ENCODE measurements at regions not wholly inside any gene's neighbourhood (a gene's known extent, or its start where the extent isn't known, plus 50 kb on each side); places are given as distances from the start of the nearest gene placed in this dataset.

DNA sequence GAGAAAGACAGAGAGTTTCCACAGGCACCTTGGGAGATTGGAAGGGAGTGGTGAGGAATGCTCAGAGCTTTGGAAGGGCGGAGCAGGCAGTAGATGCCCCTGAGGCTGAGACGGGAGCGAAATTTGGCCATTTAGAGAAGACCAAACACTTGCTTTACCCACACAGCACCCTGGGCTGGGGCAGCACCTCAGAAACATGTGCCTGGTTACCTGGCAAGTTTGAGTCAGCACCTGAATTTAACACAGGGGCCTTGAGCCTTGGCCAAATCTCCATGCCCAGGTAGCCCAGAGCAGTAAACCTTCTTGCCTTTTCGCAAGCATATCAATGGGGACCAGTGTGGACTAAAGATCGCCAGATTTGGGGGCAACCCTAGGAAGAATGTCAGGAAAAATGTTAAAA, 111.9 kb upstream of the NFE2L3 start:
- no peak for DNase-seq (ENCODE audit: low read depth, low spot score)
- Histone ChIP-seq H3K4me1 (ENCODE audit: control insufficient read depth in 1 of 2, insufficient read depth in 2 of 2, low read length in 2 of 2) (no peaks in the 10 kb centered on the region), H3K4me3 (replicated peaks in 1 of 2; ENCODE audit: low read depth in 1 of 2, low read length in 2 of 2) (no peak overlapping the region), H3K9me2 (ENCODE audit: insufficient read depth) (no peaks in the 10 kb centered on the region), H3K36me3 (ENCODE audit: control insufficient read depth in 1 of 2, insufficient read depth in 2 of 2, low read length in 2 of 2) (no peaks in the 10 kb centered on the region), H2AFZ (ENCODE audit: low read depth, low read length, poor library complexity, severe bottlenecking) (no peak overlapping the region), H3K27me3 (ENCODE audit: insufficient read depth, low read length) (no peaks in the 10 kb centered on the region), H3K27ac (ENCODE audit: low read depth, low read length) (no peak overlapping the region), H3K9me3 (ENCODE audit: control insufficient read depth in 1 of 2, insufficient read depth in 1 of 2, low read depth in 1 of 2, low read length in 2 of 2) (no peaks in the 10 kb centered on the region), H4K20me1 (ENCODE audit: insufficient read depth) (no peaks in the 10 kb centered on the region), H3K4me2 (ENCODE audit: low read length) (no peak overlapping the region), H3K79me2 (ENCODE audit: insufficient read depth, low read length) (no peaks in the 10 kb centered on the region), H3K9ac (ENCODE audit: low read length) (no peak overlapping the region)
- no peak for ATAC-seq
- intact Hi-C loops (cut with micrococcal nuclease) = no loop called here
- BruUV-seq (replicated peaks) = no TSS peak
- RAD21 ChIA-PET (ENCODE audit: low non-redundant PET in 1 of 2, low total read pairs in 2 of 2, uncharacterized antibody in 2 of 2, unreplicated experiment in 2 of 2) = no interaction called here
- TF ChIP-seq RAD21 (IDR thresholded peaks at IDR 0.05; ENCODE audit: low read depth) = no peak
- TF ChIP-seq SIN3A (IDR thresholded peaks at IDR 0.05; ENCODE audit: low read depth) = no peak
- TF ChIP-seq, protein P1, sequence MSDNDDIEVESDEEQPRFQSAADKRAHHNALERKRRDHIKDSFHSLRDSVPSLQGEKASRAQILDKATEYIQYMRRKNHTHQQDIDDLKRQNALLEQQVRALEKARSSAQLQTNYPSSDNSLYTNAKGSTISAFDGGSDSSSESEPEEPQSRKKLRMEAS (IDR thresholded peaks at IDR 0.05) = no peak
- no peak for TF ChIP-seq EZH2phosphoT487 (IDR thresholded peaks at IDR 0.05; ENCODE audit: borderline replicate concordance)
- TF ChIP-seq, protein P2, sequence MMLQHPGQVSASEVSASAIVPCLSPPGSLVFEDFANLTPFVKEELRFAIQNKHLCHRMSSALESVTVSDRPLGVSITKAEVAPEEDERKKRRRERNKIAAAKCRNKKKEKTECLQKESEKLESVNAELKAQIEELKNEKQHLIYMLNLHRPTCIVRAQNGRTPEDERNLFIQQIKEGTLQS (IDR thresholded peaks at IDR 0.05) = no peak
- no peak for TF ChIP-seq YY1 (IDR thresholded peaks at IDR 0.05; ENCODE audit: extremely low read depth, insufficient replicate concordance, low read depth, low read length)
- TF ChIP-seq JUND (IDR thresholded peaks at IDR 0.05) = no peak
- no peak for TF ChIP-seq ZNF274 (IDR thresholded peaks at IDR 0.05; ENCODE audit: low read depth, low read length)
- TF ChIP-seq SRF (IDR thresholded peaks at IDR 0.05; ENCODE audit: low read depth) = no peak
- no peak for TF ChIP-seq POLR2AphosphoS5 (IDR thresholded peaks at IDR 0.05; ENCODE audit: low read depth, low read length)
- TF ChIP-seq EGR1 (IDR thresholded peaks at IDR 0.05; ENCODE audit: low read depth) = no peak
- TF ChIP-seq EZH2 (IDR thresholded peaks at IDR 0.05) = no peak
- TF ChIP-seq FOSL1 (IDR thresholded peaks at IDR 0.05; ENCODE audit: low read depth) = no peak
- TF ChIP-seq, protein P3, sequence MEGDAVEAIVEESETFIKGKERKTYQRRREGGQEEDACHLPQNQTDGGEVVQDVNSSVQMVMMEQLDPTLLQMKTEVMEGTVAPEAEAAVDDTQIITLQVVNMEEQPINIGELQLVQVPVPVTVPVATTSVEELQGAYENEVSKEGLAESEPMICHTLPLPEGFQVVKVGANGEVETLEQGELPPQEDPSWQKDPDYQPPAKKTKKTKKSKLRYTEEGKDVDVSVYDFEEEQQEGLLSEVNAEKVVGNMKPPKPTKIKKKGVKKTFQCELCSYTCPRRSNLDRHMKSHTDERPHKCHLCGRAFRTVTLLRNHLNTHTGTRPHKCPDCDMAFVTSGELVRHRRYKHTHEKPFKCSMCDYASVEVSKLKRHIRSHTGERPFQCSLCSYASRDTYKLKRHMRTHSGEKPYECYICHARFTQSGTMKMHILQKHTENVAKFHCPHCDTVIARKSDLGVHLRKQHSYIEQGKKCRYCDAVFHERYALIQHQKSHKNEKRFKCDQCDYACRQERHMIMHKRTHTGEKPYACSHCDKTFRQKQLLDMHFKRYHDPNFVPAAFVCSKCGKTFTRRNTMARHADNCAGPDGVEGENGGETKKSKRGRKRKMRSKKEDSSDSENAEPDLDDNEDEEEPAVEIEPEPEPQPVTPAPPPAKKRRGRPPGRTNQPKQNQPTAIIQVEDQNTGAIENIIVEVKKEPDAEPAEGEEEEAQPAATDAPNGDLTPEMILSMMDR (IDR thresholded peaks at IDR 0.05 in 2 of 3, conservative IDR thresholded peaks at IDR 0.05 in 1 of 3; ENCODE audit: borderline replicate concordance in 1 of 3, insufficient read depth in 1 of 3, low read depth in 2 of 3, low read length in 2 of 3) = no peak
- TF ChIP-seq, protein P4, sequence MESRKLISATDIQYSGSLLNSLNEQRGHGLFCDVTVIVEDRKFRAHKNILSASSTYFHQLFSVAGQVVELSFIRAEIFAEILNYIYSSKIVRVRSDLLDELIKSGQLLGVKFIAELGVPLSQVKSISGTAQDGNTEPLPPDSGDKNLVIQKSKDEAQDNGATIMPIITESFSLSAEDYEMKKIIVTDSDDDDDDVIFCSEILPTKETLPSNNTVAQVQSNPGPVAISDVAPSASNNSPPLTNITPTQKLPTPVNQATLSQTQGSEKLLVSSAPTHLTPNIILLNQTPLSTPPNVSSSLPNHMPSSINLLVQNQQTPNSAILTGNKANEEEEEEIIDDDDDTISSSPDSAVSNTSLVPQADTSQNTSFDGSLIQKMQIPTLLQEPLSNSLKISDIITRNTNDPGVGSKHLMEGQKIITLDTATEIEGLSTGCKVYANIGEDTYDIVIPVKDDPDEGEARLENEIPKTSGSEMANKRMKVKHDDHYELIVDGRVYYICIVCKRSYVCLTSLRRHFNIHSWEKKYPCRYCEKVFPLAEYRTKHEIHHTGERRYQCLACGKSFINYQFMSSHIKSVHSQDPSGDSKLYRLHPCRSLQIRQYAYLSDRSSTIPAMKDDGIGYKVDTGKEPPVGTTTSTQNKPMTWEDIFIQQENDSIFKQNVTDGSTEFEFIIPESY (IDR thresholded peaks at IDR 0.05; ENCODE audit: extremely low read depth, insufficient replicate concordance, low read length) = no peak
- TF ChIP-seq, protein P5, sequence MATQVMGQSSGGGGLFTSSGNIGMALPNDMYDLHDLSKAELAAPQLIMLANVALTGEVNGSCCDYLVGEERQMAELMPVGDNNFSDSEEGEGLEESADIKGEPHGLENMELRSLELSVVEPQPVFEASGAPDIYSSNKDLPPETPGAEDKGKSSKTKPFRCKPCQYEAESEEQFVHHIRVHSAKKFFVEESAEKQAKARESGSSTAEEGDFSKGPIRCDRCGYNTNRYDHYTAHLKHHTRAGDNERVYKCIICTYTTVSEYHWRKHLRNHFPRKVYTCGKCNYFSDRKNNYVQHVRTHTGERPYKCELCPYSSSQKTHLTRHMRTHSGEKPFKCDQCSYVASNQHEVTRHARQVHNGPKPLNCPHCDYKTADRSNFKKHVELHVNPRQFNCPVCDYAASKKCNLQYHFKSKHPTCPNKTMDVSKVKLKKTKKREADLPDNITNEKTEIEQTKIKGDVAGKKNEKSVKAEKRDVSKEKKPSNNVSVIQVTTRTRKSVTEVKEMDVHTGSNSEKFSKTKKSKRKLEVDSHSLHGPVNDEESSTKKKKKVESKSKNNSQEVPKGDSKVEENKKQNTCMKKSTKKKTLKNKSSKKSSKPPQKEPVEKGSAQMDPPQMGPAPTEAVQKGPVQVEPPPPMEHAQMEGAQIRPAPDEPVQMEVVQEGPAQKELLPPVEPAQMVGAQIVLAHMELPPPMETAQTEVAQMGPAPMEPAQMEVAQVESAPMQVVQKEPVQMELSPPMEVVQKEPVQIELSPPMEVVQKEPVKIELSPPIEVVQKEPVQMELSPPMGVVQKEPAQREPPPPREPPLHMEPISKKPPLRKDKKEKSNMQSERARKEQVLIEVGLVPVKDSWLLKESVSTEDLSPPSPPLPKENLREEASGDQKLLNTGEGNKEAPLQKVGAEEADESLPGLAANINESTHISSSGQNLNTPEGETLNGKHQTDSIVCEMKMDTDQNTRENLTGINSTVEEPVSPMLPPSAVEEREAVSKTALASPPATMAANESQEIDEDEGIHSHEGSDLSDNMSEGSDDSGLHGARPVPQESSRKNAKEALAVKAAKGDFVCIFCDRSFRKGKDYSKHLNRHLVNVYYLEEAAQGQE (IDR thresholded peaks at IDR 0.05; ENCODE audit: low read depth) = no peak
- TF ChIP-seq SP1 (IDR thresholded peaks at IDR 0.05; ENCODE audit: low read depth) = no peak
- no peak for TF ChIP-seq ELF1 (IDR thresholded peaks at IDR 0.05; ENCODE audit: borderline replicate concordance, low read depth)
- no peak for TF ChIP-seq CEBPB (IDR thresholded peaks at IDR 0.05; ENCODE audit: low read depth)
- POLR2A ChIA-PET = no interaction called here
- CTCF ChIA-PET = no interaction called here

Measured in HCT116 (cell line).